ENCODE measurements at regions not wholly inside any gene's neighbourhood (a gene's known extent, or its start where the extent isn't known, plus 50 kb on each side); places are given as distances from the start of the nearest gene placed in this dataset.

GRCh38 chr11:103633819-103634590, 402.4 kb upstream of the DDI1 start:
- Histone ChIP-seq H3K9me3 (no peaks in the 10 kb centered on the region), H3K4me3 (no peak overlapping the region), H3K36me3 (no peaks in the 10 kb centered on the region), H3K27ac (no peak overlapping the region), H3K4me1 (no peaks in the 10 kb centered on the region), H3K27me3 (ENCODE audit: low read depth) (no peaks in the 10 kb centered on the region)
- DNase-seq (no peak), ATAC-seq (no peak)
- TF ChIP-seq, protein P1, sequence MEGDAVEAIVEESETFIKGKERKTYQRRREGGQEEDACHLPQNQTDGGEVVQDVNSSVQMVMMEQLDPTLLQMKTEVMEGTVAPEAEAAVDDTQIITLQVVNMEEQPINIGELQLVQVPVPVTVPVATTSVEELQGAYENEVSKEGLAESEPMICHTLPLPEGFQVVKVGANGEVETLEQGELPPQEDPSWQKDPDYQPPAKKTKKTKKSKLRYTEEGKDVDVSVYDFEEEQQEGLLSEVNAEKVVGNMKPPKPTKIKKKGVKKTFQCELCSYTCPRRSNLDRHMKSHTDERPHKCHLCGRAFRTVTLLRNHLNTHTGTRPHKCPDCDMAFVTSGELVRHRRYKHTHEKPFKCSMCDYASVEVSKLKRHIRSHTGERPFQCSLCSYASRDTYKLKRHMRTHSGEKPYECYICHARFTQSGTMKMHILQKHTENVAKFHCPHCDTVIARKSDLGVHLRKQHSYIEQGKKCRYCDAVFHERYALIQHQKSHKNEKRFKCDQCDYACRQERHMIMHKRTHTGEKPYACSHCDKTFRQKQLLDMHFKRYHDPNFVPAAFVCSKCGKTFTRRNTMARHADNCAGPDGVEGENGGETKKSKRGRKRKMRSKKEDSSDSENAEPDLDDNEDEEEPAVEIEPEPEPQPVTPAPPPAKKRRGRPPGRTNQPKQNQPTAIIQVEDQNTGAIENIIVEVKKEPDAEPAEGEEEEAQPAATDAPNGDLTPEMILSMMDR (IDR thresholded peaks at IDR 0.05) = no peak
- intact Hi-C loops (cut with DNase I) = no loop called here

DNA sequence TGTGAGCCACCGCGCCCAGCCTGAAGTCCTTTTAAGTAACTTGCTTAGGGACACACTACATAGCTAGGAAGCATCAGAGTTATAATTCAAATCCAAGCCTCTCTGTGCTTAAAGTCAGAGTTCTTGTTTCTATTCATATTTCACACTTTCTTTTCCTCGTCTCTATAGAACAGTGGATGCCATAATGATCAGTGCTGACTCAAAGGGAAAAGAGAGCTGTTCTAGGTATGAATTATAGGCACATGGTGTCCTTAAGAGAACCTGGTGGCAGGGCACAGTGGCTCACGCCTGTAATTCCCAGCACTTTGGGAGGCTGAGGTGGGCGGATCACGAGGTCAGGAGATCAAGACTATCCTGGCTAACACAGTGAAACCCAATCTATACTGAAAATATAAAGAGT, 400.2 kb upstream of the DDI1 start:
- Histone ChIP-seq H3K4me1 (no peaks in the 10 kb centered on the region), H3K36me3 (no peaks in the 10 kb centered on the region), H3K9me3 (no peaks in the 10 kb centered on the region), H3K4me3 (no peak overlapping the region), H3K27me3 (ENCODE audit: low read depth) (no peaks in the 10 kb centered on the region), H3K27ac (no peak overlapping the region)
- TF ChIP-seq, protein P1 (IDR thresholded peaks at IDR 0.05) = no peak
- ATAC-seq = no peak
- intact Hi-C loops (cut with DNase I) = no loop called here
- DNase-seq = no peak

DNA sequence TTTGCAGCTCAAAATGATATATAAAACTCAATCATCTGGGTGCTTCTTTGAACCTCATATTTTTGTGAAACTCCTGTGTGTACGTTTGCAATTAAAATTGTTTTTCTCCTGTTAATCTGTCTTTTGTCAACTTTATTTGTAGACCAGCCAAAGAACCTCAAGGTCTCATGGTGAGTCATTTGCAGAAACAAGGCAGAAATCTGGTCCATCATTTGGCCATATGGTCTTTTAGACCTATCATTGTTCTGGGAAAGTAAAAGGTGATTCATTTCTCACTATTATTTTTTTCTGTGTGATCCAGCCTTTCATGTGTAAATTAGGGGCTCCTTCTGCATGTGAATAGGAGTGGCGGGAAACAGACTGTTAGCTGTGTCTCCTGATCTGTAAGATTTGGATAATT, 399.1 kb upstream of the DDI1 start:
- Histone ChIP-seq H3K4me1 (no peaks in the 10 kb centered on the region), H3K27me3 (ENCODE audit: low read depth) (no peaks in the 10 kb centered on the region), H3K9me3 (no peaks in the 10 kb centered on the region), H3K4me3 (no peak overlapping the region), H3K36me3 (no peaks in the 10 kb centered on the region), H3K27ac (no peak overlapping the region)
- DNase-seq (no peak), ATAC-seq (no peak)
- TF ChIP-seq, protein P1 (IDR thresholded peaks at IDR 0.05) = no peak
- intact Hi-C loops (cut with DNase I) = no loop called here

- Histone ChIP-seq H3K4me1 (no peaks in the 10 kb centered on the region), H3K36me3 (no peaks in the 10 kb centered on the region), H3K27me3 (ENCODE audit: low read depth) (no peaks in the 10 kb centered on the region), H3K9me3 (no peaks in the 10 kb centered on the region), H3K4me3 (no peak overlapping the region), H3K27ac (no peak overlapping the region)
- TF ChIP-seq, protein P1 (IDR thresholded peaks at IDR 0.05) = no peak
- DNase-seq = no peak
- intact Hi-C loops (cut with DNase I) = no loop called here
- no peak for ATAC-seq
These were observed 398.6 kb upstream of the DDI1 start for GRCh38 chr11:103637831-103638230.

DNA sequence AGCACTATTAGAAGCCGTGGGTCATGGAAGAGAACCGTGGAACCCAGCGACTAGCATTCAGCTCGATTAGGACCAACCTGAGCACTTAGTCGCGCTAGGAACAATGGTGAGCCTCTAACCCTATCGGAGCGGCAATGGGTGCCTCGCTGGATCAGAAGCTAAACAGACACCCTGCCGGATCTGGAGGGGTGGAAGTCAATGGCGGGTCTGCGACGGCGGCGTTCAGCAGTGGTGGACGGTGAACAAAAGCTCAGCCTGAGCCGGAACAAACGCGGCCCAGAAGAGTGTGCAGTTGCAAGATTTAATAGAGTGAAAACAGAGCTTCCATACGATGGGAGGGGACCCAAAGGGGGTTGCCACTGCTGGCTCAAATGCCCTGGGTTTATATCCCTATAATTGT, 391.8 kb upstream of the DDI1 start:
- no peak overlapping the region for H3K4me3 ChIP-seq
- H3K36me3 ChIP-seq = no peaks in the 10 kb centered on the region
- no peaks in the 10 kb centered on the region for H3K9me3 ChIP-seq
- TF ChIP-seq, protein P1 (IDR thresholded peaks at IDR 0.05) = no peak
- no peaks in the 10 kb centered on the region for H3K27me3 ChIP-seq (ENCODE audit: low read depth)
- no peak for ATAC-seq
- intact Hi-C loops (cut with DNase I) = no loop called here
- no peak overlapping the region for H3K27ac ChIP-seq
- DNase-seq = no peak
- no peaks in the 10 kb centered on the region for H3K4me1 ChIP-seq
